C4-2B (cell line): ENCODE measurements at regions not wholly inside any gene's neighbourhood (a gene's known extent, or its start where the extent isn't known, plus 50 kb on each side); places are given as distances from the start of the nearest gene placed in this dataset.

Experiments used
- ZFX ChIP-seq: fragments of 450-650 bp; IDR thresholded peaks from 2 replicates; pipeline ENCODE4 v1.6.1; 2017
- TF ChIP-seq, protein P1 (sequence below): fragments of 450-650 bp; conservative IDR thresholded peaks from 2 replicates; pipeline ENCODE4 v1.5.1; 2017; ENCODE audit warnings: mild to moderate bottlenecking

DNA sequence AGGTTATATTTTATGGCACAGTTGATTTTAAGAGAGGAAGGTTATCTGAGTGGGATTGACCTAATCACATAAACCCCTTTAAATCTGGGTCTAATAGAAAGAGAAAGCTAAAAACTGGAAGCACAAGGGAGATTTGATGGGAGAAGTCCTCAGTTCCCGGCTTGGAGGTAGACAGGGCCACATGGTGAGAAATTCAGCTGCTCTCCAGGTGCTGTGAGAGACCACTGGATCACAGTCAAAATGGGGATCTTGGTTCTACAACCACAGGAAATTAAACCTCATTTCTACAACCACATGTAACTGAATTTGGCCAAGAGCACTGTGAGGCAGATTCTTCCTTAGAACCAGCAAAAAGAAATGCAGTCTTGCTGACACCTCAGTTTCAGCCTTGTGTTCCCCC, 2352.7 kb downstream of the MAT2B start:
- TF ChIP-seq, protein P1, sequence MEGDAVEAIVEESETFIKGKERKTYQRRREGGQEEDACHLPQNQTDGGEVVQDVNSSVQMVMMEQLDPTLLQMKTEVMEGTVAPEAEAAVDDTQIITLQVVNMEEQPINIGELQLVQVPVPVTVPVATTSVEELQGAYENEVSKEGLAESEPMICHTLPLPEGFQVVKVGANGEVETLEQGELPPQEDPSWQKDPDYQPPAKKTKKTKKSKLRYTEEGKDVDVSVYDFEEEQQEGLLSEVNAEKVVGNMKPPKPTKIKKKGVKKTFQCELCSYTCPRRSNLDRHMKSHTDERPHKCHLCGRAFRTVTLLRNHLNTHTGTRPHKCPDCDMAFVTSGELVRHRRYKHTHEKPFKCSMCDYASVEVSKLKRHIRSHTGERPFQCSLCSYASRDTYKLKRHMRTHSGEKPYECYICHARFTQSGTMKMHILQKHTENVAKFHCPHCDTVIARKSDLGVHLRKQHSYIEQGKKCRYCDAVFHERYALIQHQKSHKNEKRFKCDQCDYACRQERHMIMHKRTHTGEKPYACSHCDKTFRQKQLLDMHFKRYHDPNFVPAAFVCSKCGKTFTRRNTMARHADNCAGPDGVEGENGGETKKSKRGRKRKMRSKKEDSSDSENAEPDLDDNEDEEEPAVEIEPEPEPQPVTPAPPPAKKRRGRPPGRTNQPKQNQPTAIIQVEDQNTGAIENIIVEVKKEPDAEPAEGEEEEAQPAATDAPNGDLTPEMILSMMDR, result no peak
- no peak for TF ChIP-seq ZFX
